AG04449 (cell line): ENCODE measurements at regions not wholly inside any gene's neighbourhood (a gene's known extent, or its start where the extent isn't known, plus 50 kb on each side); places are given as distances from the start of the nearest gene placed in this dataset.

Source experiments
- CTCF ChIA-PET: fragments of 350-600 bp; formaldehyde crosslinking; extraction: SDS; loops from one replicate; lab custom pipeline; 2021; ENCODE audit warnings: antibody characterized with exemption; lab: Yijun Ruan, JAX
- POLR2A ChIA-PET: fragments of 400-600, 350-600 bp; formaldehyde crosslinking; extraction: SDS; loops from one replicate; lab custom pipeline; 2020; ENCODE audit warnings: antibody characterized with exemption, inconsistent platforms; lab: Yijun Ruan, JAX
- DNase-seq: peaks from one replicate; pipeline ENCODE4 v3.0.0-alpha.2; 2010; ENCODE audit warnings: low read depth, low spot score
- H3K4me3 ChIP-seq: 2 replicates; pipeline ENCODE4 v1.5.1; 2011; ENCODE audit warnings: low read depth, mild to moderate bottlenecking, control low read depth, low read length
- CTCF ChIP-seq: IDR thresholded peaks from one replicate; pipeline ENCODE4 v1.5.1; 2011; ENCODE audit warnings: mild to moderate bottlenecking, moderate library complexity, low read length, control low read depth, inconsistent platforms; ENCODE audit not compliant: insufficient read depth; ENCODE audit errors: missing control alignments

- H3K4me3 ChIP-seq: no peak overlapping the region
- no peak for DNase-seq
- CTCF ChIA-PET: no interaction called here
- POLR2A ChIA-PET: no interaction called here
- TF ChIP-seq CTCF: no peak
These were observed 81.6 kb upstream of the PMEPA1 start for GRCh38 chr20:57791178-57791962.

GRCh38 chr20:57790176-57790575 lies 80.4 kb upstream of the PMEPA1 start:
- ChIA-PET POLR2A (no interaction called here), CTCF (no interaction called here)
- no peak overlapping the region for H3K4me3 ChIP-seq
- no peak for TF ChIP-seq CTCF
- DNase-seq: no peak

- CTCF ChIA-PET: no interaction called here
- H3K4me3 ChIP-seq: no peak overlapping the region
- POLR2A ChIA-PET: no interaction called here
- DNase-seq: no peak
- TF ChIP-seq CTCF: no peak
These were observed 79.3 kb upstream of the PMEPA1 start for GRCh38 chr20:57788936-57789613.

GRCh38 chr20:57787990-57788781 lies 78.4 kb upstream of the PMEPA1 start:
- no peak for DNase-seq
- no peak overlapping the region for H3K4me3 ChIP-seq
- no peak for TF ChIP-seq CTCF
- ChIA-PET POLR2A (interaction anchor here (0.7 kb wide), 1 partner anchor 66 kb away, joined by 3 read pairs; no protein-coding TSS in a partner anchor), CTCF (no interaction called here)

GRCh38 chr20:57787151-57787989 lies 77.6 kb upstream of the PMEPA1 start:
- no peak overlapping the region for H3K4me3 ChIP-seq
- no peak for DNase-seq
- POLR2A ChIA-PET: interaction anchor here (0.7 kb wide), 1 partner anchor 65 kb away, joined by 3 read pairs; no protein-coding TSS in a partner anchor
- CTCF ChIA-PET: no interaction called here
- no peak for TF ChIP-seq CTCF
